GM21423 (cell line): ENCODE measurements at regions not wholly inside any gene's neighbourhood (a gene's known extent, or its start where the extent isn't known, plus 50 kb on each side); places are given as distances from the start of the nearest gene placed in this dataset.

Source experiments
- ATAC-seq: cut with Tn5 transposase; IDR thresholded peaks from one replicate; pipeline ENCODE4 v1.9.1; 2021; ENCODE audit warnings: mild to moderate bottlenecking, moderate library complexity; ENCODE audit not compliant: unreplicated experiment

- no peak for ATAC-seq
Observed at GRCh38 chr12:66045506-66045905, 85.0 kb downstream of the LLPH start.

- no peak for ATAC-seq
Observed at GRCh38 chr12:66044731-66045130, 85.8 kb downstream of the LLPH start.

- ATAC-seq: no peak
Observed at GRCh38 chr12:66043035-66043434, 87.5 kb downstream of the LLPH start.

- no peak for ATAC-seq
Observed at GRCh38 chr12:66041651-66042363, 88.7 kb downstream of the LLPH start.

- ATAC-seq: no peak
Observed at GRCh38 chr12:66036317-66036716, 94.2 kb downstream of the LLPH start.

GRCh38 chr12:66035288-66035966, 95.1 kb downstream of the LLPH start:
- no peak for ATAC-seq

GRCh38 chr12:66033151-66033550, 97.4 kb downstream of the LLPH start:
- ATAC-seq: no peak

- ATAC-seq: no peak
Observed at GRCh38 chr12:66032739-66033138, 97.8 kb downstream of the LLPH start.

- no peak for ATAC-seq
Observed at GRCh38 chr12:66030217-66030781, 100.3 kb downstream of the LLPH start.

GRCh38 chr12:66028390-66028789, 102.2 kb downstream of the LLPH start:
- no peak for ATAC-seq

GRCh38 chr12:66025477-66025876, 105.1 kb downstream of the LLPH start:
- ATAC-seq: no peak

GRCh38 chr12:66024949-66025348, 105.6 kb downstream of the LLPH start:
- ATAC-seq: no peak

GRCh38 chr12:66020481-66020880, 110.1 kb downstream of the LLPH start:
- no peak for ATAC-seq

- ATAC-seq: no peak
Observed at GRCh38 chr12:66017736-66018135, 112.8 kb downstream of the LLPH start.
